MM.1S (cell line): ENCODE measurements at regions not wholly inside any gene's neighbourhood (a gene's known extent, or its start where the extent isn't known, plus 50 kb on each side); places are given as distances from the start of the nearest gene placed in this dataset.

Experiments used
- EZH2 ChIP-seq: fragments of 300-600 bp; sonication (generic); optimal IDR thresholded peaks from 2 replicates; pipeline ENCODE3; 2017; ENCODE audit warnings: low read depth, mild to moderate bottlenecking, antibody characterized with exemption, low read length, mixed read lengths
- EZH2phosphoT487 ChIP-seq: fragments of 300-600 bp; sonication (generic); IDR thresholded peaks from 2 replicates; pipeline ENCODE4 v1.6.1; 2018; ENCODE audit warnings: antibody characterized with exemption, low read length
- TF ChIP-seq, protein P1 (sequence below): fragments of 300-600 bp; sonication (generic); IDR thresholded peaks from 2 replicates; pipeline ENCODE4 v1.5.1; 2016; ENCODE audit warnings: antibody characterized with exemption, low read length, mixed read lengths

DNA sequence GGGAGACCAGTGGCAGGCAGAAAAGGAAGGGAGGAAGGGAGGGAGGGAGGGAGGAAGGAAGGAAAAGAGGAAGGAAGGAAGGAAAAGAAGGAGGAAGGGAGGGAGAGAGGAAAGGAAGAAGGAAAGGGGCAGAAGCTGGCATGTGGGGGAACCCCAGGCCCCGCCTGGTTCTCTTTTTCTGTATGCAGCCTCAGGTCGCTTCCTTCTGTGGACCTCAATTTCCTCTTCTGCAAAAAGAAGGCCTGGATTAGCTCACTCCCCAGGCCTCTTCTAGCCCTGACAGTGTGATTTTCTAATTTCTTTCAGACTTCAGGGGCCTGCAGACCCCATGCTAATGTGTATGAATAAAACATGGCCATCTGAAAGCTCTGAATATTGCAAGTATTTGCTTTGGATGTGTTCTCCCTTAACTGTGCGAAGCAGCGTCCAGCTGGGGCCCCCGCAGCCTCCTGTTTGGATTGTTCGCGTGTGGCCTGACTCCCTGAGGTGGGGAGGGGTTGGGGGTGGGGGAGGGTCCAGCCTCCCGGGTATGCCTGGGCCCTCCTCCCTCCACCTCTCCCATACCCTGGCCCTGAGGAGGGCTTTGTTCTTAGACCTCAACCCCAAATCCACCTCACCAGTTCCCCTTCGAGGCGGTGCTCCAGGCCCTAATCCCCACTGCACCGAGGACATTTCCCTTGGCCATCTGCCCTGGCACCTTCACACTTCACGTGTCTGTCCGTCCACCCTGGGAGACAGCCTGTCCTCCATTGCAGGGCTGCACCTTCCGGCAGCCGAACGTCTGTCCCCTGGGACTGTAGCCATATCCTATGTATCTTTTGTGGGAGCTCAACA is 199.9 kb upstream of the ATP6AP2 start:
- TF ChIP-seq, protein P1, sequence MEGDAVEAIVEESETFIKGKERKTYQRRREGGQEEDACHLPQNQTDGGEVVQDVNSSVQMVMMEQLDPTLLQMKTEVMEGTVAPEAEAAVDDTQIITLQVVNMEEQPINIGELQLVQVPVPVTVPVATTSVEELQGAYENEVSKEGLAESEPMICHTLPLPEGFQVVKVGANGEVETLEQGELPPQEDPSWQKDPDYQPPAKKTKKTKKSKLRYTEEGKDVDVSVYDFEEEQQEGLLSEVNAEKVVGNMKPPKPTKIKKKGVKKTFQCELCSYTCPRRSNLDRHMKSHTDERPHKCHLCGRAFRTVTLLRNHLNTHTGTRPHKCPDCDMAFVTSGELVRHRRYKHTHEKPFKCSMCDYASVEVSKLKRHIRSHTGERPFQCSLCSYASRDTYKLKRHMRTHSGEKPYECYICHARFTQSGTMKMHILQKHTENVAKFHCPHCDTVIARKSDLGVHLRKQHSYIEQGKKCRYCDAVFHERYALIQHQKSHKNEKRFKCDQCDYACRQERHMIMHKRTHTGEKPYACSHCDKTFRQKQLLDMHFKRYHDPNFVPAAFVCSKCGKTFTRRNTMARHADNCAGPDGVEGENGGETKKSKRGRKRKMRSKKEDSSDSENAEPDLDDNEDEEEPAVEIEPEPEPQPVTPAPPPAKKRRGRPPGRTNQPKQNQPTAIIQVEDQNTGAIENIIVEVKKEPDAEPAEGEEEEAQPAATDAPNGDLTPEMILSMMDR = no peak
- no peak for TF ChIP-seq EZH2
- no peak for TF ChIP-seq EZH2phosphoT487
